Epithelial cell of proximal tubule (primary cell): ENCODE measurements at regions not wholly inside any gene's neighbourhood (a gene's known extent, or its start where the extent isn't known, plus 50 kb on each side); places are given as distances from the start of the nearest gene placed in this dataset.
"Not testable (repeated sequence)": the region's sequence is repeated elsewhere in the genome, so short reads cannot be mapped to it uniquely, and the experiment has no call there.

Experiments
- DNase-seq: peaks from one replicate; pipeline ENCODE4 v3.0.0-alpha.2; 2011; ENCODE audit warnings: low read depth
- H3K4me3 ChIP-seq: 2 replicates; pipeline ENCODE4 v1.5.1; 2011; ENCODE audit warnings: low read depth, mild to moderate bottlenecking, low read length
- CTCF ChIP-seq: conservative IDR thresholded peaks from 2 replicates; pipeline ENCODE4 v1.5.1; 2012; ENCODE audit warnings: low read depth, mild to moderate bottlenecking, low read length

GRCh38 chrX:51155566-51155965, 177.1 kb upstream of the NUDT10 start:
- no peak for TF ChIP-seq CTCF
- H3K4me3 ChIP-seq: no peak overlapping the region
- no peak for DNase-seq

GRCh38 chrX:51158231-51158630, 174.4 kb upstream of the NUDT10 start:
- no peak overlapping the region for H3K4me3 ChIP-seq
- DNase-seq: no peak
- TF ChIP-seq CTCF: no peak

- DNase-seq, H3K4me3 ChIP-seq: not testable (repeated sequence)
These were observed 173.2 kb upstream of the NUDT10 start for GRCh38 chrX:51159378-51159777.

- TF ChIP-seq CTCF: no peak
- no peak overlapping the region for H3K4me3 ChIP-seq
- no peak for DNase-seq
These were observed 168.9 kb upstream of the NUDT10 start for GRCh38 chrX:51163730-51164129.

- not testable (repeated sequence) for H3K4me3 ChIP-seq
These were observed 154.2 kb upstream of the NUDT10 start for GRCh38 chrX:51178356-51178900.

GRCh38 chrX:51179805-51180204, 152.8 kb upstream of the NUDT10 start:
- H3K4me3 ChIP-seq, DNase-seq: not testable (repeated sequence)

More at GRCh38 chrX:51178356-51178900, 154.2 kb upstream of the NUDT10 start:
- not testable (repeated sequence) for DNase-seq

- no peak overlapping the region for H3K4me3 ChIP-seq
- TF ChIP-seq CTCF: no peak
- no peak for DNase-seq
These were observed 150.1 kb upstream of the NUDT10 start for GRCh38 chrX:51182545-51182944.

GRCh38 chrX:51192104-51192503, 140.5 kb upstream of the NUDT10 start:
- TF ChIP-seq CTCF: no peak
- no peak overlapping the region for H3K4me3 ChIP-seq
- DNase-seq: no peak

GRCh38 chrX:51215266-51215665, 117.4 kb upstream of the NUDT10 start:
- no peak for DNase-seq
- no peak for TF ChIP-seq CTCF
- no peak overlapping the region for H3K4me3 ChIP-seq
